ENCODE measurements at regions not wholly inside any gene's neighbourhood (a gene's known extent, or its start where the extent isn't known, plus 50 kb on each side); places are given as distances from the start of the nearest gene placed in this dataset.
"Not testable (repeated sequence)": the region's sequence is repeated elsewhere in the genome, so short reads cannot be mapped to it uniquely, and the experiment has no call there.

DNA sequence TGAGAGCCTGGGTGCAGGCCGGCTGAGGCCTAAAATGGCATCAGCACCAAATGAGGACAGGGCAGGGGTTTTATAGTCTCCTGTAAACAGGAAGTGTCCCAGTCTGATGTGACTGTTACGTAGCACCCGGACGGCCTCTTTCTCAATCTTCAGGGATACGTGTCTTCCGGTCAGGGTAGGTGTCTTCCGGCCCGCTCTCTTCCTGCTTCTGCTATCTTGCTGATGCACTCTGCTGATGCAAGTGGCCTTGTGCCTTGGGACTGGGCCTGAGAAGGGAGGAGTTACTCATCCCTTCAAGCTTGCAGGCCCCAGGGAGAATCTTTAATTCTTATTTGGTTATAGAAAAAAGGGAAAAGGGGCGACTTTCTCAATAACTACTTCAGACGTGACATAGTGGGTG lies 172.1 kb upstream of the STK26 start:
- not testable (repeated sequence) for TF ChIP-seq ZNF8 (CRISPR knock-in tag; IDR thresholded peaks at IDR 0.05); ISL1 (CRISPR knock-in tag; IDR thresholded peaks at IDR 0.05); ESRRG (CRISPR knock-in tag; IDR thresholded peaks at IDR 0.05); ZFP3 (CRISPR knock-in tag; IDR thresholded peaks at IDR 0.05); PATZ1 (CRISPR knock-in tag; IDR thresholded peaks at IDR 0.05; ENCODE audit: borderline replicate concordance)
- TF ChIP-seq, protein P1, sequence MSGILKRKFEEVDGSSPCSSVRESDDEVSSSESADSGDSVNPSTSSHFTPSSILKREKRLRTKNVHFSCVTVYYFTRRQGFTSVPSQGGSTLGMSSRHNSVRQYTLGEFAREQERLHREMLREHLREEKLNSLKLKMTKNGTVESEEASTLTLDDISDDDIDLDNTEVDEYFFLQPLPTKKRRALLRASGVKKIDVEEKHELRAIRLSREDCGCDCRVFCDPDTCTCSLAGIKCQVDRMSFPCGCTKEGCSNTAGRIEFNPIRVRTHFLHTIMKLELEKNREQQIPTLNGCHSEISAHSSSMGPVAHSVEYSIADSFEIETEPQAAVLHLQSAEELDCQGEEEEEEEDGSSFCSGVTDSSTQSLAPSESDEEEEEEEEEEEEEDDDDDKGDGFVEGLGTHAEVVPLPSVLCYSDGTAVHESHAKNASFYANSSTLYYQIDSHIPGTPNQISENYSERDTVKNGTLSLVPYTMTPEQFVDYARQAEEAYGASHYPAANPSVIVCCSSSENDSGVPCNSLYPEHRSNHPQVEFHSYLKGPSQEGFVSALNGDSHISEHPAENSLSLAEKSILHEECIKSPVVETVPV (CRISPR knock-in tag; IDR thresholded peaks at IDR 0.05): not testable (repeated sequence)

All from SK-N-SH treated with all-trans-retinoic acid at 6 μM for 48 hours (cell line).